Gastrocnemius medialis (tissue), 4 donors: ENCODE measurements at regions not wholly inside any gene's neighbourhood (a gene's known extent, or its start where the extent isn't known, plus 50 kb on each side); places are given as distances from the start of the nearest gene placed in this dataset.

Experiments used
- CTCF ChIP-seq, 5 experiments: fragments of 450-650 bp in 3 of 5; fragments of 200-600 bp in 2 of 5; sonication (generic) in 2 of 5; IDR thresholded peaks in 4 of 5; conservative IDR thresholded peaks in 1 of 5; 1 replicate in 4 of 5; 2 replicates in 1 of 5; pipeline ENCODE4 v1.5.1; 2016 to 2019; ENCODE audit warnings: antibody characterized with exemption in 5 of 5, mild to moderate bottlenecking in 3 of 5, moderate library complexity in 3 of 5
- POLR2A ChIP-seq, 2 donors: fragments of 450-650 bp; IDR thresholded peaks; one replicate each; pipeline ENCODE4 v1.6.1; 2017; ENCODE audit warnings: antibody characterized with exemption in 2 of 2, mild to moderate bottlenecking in 2 of 2, moderate library complexity in 2 of 2

- TF ChIP-seq CTCF (IDR thresholded peaks at IDR 0.05 in 4 of 5, conservative IDR thresholded peaks at IDR 0.05 in 1 of 5) (no peak), POLR2A (IDR thresholded peaks at IDR 0.05) (no peak)
Measured at GRCh38 chr9:106334081-106334480, 528.9 kb upstream of the ZNF462 start.
